22Rv1 (cell line): ENCODE measurements at regions not wholly inside any gene's neighbourhood (a gene's known extent, or its start where the extent isn't known, plus 50 kb on each side); places are given as distances from the start of the nearest gene placed in this dataset.

Experiments
- ZFX ChIP-seq: fragments of 450-650 bp; IDR thresholded peaks from 2 replicates; pipeline ENCODE4 v1.6.1; 2017; ENCODE audit warnings: antibody characterized with exemption, borderline replicate concordance
- TF ChIP-seq, protein P1 (sequence below): fragments of 450-650 bp; IDR thresholded peaks from 2 replicates; pipeline ENCODE4 v1.5.1; 2017; ENCODE audit warnings: mild to moderate bottlenecking

GRCh38 chr18:39748727-39749126 lies 2183.1 kb upstream of the CELF4 start:
- TF ChIP-seq, protein P1, sequence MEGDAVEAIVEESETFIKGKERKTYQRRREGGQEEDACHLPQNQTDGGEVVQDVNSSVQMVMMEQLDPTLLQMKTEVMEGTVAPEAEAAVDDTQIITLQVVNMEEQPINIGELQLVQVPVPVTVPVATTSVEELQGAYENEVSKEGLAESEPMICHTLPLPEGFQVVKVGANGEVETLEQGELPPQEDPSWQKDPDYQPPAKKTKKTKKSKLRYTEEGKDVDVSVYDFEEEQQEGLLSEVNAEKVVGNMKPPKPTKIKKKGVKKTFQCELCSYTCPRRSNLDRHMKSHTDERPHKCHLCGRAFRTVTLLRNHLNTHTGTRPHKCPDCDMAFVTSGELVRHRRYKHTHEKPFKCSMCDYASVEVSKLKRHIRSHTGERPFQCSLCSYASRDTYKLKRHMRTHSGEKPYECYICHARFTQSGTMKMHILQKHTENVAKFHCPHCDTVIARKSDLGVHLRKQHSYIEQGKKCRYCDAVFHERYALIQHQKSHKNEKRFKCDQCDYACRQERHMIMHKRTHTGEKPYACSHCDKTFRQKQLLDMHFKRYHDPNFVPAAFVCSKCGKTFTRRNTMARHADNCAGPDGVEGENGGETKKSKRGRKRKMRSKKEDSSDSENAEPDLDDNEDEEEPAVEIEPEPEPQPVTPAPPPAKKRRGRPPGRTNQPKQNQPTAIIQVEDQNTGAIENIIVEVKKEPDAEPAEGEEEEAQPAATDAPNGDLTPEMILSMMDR, result no peak
- TF ChIP-seq ZFX, result no peak
